GM19035 (cell line): ENCODE measurements at regions not wholly inside any gene's neighbourhood (a gene's known extent, or its start where the extent isn't known, plus 50 kb on each side); places are given as distances from the start of the nearest gene placed in this dataset.
"Not testable (repeated sequence)": the region's sequence is repeated elsewhere in the genome, so short reads cannot be mapped to it uniquely, and the experiment has no call there.

ENCODE experiments used
- ATAC-seq: cut with Tn5 transposase; IDR thresholded peaks from one replicate; pipeline ENCODE4 v1.9.1; 2021; ENCODE audit not compliant: unreplicated experiment

DNA sequence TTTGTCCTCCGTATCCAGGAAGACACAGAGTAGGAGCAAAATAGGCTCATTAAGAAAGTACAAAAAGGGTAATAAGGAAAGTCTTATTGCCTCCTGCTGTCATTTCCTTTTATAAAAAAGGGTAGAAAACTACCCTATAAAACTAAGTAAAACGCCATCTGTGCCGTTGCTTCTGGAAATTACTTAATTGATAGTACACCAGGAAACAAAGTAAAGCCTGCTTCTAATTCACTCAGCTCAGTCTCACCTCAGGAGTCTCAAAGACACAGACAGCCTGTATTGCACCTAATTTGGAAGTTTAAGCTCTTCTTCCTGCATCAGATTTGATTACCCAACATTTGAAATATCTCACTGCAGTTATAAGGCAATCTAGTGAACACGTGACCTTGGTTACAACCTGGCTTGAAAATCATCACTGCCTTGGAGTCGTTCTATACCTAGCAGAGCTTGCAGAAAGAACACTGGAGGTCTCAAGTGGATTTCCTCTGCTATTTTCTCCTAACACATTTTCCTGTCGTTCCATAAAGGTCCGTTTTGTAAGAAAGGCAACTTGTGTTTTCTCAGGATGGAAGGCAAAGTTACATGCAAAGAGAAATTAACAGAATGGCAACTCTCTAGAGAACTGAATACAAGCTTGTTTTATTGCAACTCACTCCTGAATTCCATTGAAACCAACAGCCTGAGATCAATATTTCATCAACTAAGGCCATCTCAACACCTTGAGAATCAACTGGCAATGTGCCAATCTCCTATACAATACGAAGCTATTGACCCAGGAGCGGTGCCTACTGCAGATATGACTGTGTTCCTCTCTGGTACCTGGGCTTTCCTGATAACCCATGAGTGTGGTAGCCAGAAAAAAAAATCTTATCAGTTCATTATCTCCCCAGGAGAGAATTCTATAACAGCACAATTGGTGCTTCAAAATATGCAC lies 203.3 kb upstream of the LMCD1 start:
- ATAC-seq = no peak

DNA sequence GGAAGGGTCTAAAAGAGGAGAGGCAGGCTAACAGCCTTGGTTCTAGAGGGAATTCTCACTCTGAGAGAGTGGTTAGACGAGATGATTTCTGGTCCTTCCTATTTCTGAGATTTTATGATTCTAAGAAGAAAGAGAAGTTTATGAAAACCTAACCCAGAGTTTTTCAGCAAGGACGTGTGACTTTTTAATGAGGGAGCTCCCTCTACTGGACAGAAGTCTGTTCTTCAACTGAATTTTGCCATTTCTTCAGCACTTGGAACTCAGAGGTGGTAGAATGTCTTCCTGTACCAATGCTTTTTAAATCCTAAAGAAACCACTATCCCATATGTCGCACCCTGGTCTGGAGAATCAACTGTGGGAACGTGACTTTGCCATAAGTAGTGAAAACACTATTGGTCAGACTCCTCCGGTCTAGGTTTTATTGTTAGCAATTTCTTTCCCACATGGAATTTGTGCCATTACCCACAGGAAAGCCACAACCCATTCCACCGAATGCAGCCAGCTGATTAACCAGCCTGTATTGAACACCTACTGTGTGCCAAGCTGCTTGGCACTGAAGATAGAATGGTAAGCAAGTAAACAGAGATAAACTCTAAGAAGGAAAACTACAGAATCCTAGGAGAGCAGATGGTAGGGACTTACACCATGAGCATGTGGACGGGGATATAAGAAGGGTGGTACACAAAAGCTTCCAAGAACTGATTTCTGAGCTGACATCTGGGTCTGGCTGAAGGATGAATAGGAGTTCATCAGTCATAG lies 199.5 kb upstream of the LMCD1 start:
- peak; percentile 71 for ATAC-seq

DNA sequence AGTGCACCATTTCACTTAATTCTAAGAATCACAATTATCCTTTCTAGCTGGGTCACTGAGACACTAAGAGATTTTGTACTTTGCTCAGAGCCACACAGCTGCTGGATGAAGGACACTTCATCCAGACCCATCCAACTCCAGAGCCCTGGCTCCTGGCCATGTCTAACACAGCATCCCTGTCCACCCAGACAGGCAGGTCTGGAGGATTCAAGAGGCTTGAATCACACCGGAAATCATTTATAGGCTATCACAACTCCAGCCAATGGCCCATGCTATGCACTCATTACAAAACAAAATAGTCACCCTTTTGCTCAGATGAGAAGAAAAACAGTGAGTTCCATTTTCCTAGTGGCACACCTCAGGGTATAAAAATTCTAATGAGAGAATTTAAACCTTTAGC lies 198.2 kb upstream of the LMCD1 start:
- ATAC-seq = no peak

DNA sequence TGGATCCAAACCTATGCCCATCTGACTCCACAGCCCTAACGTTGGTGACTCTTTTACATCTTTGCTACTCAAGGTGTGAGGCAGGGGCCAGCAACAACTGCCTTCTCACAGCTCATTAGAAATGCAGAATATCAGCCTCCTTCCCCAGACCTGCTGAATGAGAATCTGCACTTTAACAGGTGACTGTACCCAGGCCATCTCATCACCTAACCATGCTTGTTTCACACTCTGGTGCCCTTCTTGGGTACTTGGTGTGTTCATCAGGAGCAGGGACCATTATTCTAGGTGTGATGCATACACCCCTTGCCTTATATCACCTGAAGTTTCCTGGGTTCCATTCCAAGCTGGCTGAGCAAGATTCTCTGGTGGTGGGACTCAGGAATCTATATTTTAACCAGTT lies 196.3 kb upstream of the LMCD1 start:
- no peak for ATAC-seq

DNA sequence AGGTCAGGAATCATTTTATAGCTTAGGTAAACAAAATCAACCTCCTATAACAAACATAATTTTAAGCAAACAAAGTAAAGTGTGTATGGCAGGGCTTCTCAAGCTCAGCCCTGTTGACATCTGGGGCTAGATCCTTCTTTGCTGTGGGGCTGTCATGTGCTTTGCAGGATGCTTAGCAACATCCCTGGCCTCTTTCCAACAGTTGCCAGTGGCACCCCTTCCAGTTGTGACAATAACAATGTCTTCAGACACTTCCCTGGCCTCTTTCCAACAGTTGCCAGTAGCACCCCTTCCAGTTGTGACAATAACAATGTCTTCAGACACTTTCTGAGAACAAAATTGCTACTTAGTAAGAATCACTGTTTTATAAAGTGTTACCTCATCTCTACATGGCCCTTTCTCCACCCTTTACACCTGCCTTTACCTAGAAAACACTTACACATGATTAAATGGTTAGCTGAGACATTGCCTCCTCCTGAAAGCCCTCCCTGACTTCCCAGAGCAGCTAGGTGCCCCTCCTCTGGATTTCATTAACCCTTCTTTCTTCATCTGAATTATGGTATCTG lies 194.0 kb upstream of the LMCD1 start:
- no peak for ATAC-seq

DNA sequence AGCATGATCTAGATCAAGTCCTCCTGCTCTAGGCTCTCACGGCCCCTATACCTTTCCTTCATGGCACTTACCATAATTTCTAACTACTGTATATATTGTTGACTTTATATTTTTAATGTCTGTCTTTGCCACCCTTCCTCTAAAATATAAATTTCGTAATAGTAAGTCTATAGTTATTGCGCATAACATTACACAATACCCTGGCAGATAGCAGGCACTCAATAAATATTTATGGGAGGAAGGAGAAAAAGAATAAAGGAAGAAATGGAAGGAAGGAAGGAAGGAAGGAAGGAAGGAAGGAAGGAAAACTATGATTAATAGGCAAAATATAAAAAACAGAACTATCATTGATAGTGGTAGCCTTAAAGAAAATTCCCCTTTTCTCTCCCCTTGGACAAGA lies 190.3 kb upstream of the LMCD1 start:
- no peak for ATAC-seq

DNA sequence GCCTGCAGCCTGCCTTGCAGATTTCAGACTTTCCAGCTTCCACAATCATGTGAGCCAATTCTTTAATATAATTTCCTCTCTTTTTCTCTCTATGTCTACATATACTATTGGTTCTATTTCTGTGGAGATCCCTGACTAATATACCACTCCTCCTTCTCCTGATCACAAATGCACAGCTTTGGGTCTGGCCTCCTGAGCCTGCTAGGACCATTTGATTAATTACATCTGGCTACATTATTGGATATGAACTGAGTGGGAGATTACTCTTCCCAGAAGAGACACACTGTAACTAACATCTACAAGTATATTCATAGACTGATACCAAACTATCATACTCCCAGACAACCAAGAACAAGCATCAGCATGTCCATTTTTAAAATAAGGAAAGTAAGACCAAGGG lies 188.9 kb upstream of the LMCD1 start:
- ATAC-seq = no peak

DNA sequence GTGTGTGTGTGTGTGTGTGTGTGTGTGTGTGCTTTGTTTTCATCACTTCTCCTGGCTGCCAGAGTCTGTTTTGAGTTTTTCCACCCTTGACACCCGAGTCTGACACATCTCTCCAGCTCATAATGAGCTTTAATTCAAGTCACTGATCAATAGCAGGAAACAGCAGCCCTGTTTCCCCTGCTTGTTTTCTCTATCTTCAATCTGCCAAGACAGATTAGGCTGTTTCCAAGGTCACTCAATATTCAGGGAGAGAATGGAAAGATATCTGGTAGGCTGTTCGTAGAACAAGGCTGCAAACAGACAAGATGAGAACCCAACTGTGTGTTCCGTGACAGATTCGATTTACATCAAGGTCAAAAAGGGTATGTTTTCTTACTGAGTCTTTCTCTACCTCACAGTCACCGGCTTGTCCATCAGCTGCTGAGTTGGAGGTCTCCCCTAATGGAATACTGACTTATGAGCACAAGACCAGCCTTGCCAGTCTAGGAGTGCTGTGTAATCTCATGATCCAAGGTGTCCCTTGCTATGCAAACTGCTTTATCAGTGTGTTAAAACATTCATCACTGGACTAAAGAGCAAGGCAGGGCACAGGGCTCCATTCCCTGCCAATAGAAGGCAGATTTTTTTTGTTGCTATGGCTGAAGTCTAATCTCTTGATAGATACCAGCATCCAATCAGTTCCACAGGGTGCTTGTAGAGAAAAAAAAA lies 187.9 kb upstream of the LMCD1 start:
- ATAC-seq = no peak

DNA sequence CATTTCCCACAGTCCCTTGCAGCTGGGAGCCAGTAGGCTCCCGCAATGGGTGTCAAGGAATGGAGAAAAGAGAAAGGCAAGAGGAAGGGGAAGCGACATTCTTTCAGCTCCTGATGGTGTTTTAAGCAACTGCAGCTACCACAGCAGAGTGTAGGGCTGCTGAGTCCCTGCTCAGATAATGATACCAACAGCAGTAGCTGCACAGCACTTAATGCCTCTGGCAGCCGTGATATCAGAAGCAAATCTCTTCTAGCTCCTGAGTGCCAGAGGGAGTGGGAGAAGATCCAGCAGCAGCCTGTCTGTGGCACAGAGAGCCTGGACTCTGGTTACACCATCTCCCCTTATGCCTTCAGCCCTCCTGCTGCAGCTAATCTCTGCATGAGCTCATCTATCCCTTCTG lies 186.1 kb upstream of the LMCD1 start:
- ATAC-seq = not testable (repeated sequence)

DNA sequence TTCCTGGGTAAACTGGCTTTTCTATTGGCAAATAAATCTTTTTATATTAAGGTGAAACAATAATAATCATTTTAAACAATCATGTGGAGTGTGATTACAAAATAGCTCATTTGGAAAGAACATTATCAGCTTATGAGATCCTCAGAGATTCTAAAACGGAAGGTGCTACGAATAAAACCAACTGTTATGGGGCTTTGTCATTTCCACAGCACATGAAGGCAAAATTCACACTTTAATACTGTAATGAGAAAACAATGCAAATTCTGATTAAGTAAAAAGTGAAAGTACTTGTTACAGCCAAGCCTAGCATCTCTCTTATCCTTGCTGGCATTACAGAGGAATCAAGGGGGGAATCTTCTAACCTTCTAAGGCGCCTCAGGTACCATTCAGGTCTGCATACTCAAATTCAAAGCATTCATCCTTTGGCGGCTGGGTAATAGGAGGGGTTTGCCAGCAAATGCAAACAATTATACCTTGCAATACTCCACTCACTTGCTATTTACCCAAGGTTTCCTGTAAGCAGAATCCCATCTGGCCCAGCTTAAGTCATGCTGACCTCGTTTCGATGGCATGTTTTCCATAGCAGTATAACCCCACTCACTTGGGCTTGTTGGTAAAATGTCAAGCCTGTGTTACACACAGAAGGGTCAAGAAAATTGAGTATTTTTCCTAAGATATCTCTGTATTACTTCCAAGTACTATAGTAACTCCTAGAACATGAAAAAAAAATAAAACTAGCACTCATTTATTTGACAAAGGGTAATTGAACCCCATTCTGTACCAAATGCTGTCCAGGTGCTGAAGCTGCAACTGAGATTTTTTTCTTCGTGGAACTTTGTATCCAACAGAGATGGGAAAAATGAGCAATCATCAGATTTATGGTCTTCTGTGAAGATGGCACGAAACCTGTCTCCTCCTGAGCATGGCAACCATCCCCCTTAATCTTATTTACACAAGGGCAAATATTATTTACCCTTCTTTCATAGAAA lies 183.7 kb upstream of the LMCD1 start:
- no peak for ATAC-seq

DNA sequence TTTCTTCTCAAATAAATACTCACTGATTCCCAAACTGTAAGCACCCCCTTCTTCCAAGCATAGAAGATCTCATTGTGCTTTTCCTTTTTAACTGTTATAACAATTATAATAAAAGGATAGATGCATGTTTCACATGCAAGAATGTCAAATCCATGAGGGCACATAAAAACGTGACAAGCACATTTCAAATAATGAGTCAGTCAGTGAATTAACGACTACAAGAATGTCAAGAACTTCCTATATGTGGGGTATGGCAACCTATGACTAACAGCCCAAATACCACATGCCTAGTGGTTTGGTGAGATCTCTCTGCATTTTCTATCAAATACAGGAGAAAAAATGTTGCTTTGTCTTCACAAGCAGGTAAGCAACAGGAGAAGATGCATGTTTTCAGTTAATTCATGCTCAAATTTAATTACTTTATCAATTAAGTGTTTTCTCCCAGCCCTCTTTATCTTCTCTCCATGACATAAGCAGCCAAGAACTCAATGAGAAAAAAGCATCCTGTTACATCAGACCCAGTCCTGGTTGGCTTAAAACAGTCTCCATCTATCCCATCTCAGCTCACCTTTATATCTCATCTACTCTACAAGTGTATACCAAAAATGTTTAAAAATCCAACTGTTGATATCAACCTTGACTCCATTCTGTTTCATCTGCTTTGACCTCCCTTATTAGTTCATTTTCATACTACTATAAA lies 181.5 kb upstream of the LMCD1 start:
- ATAC-seq = no peak

DNA sequence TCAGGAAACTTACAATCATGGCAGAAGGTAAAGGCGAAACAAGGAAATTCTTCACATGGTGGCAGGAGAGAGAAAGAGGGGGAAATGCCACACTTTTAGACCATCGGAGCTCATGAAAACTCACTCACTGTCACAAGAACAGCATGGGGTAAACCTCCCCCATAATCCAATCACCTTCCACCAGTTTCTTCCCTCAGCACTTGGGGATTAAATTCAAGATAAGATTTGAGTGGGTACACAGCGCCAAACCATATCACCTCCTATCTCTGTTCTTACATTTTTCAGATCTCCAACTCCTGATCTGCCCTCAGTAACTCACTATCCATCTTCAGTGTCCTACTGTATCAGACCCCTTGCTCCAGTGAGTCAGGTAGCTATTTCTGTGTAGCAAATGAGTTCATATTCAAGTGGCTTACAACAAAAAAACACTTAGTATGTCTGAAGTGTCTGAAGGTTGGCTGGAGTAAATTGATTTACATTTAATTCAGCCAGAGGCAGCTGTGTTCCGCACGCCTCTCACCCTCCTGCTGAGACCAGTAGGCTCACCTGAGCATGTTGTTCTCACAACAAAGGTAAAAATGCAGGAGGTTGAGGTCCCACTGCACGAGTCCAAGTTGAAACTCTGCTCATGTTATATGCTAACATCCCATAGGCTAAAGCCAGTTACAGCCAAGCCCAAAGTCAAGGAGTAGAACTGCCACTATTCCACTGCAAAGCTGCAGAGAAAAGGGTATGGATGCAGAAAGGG lies 180.7 kb upstream of the LMCD1 start:
- no peak for ATAC-seq

DNA sequence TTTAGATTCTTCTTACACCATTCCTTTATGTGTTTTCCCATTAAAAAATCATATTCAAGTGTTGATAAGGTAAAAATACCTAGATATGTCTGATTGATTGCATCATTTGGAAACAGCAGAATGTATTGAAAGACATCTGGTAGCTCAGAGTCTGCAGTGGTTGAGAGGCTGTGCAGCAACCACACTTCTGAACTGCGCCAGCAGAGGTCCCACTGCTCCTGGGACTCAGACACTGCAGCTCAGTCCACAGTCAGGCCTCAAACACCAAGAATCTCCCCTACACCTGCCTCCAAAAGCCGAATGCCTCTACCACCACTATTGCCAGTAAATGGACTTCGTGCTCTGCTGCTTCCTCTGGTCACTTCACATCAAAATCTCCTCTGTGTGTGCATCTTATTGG lies 176.9 kb upstream of the LMCD1 start:
- ATAC-seq = no peak

DNA sequence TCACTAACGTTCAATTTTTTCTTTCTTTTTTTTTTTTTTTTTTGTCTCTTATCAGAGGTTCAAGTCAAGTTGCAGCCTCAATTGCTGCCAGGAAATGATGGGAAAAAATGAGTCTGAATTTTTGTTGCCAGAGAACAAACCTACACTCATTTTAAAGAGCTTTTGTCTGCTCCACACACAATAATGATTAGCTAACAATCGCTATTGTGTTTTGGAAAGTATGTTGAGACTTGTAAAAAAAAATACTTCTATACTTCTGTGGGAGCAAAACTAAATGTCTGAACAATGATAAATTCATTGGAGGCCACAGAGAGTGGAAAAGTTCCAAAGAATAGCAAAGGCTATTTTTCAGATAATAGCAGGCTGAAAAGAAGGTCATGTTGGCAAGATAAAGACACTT lies 176.3 kb upstream of the LMCD1 start:
- no peak for ATAC-seq

DNA sequence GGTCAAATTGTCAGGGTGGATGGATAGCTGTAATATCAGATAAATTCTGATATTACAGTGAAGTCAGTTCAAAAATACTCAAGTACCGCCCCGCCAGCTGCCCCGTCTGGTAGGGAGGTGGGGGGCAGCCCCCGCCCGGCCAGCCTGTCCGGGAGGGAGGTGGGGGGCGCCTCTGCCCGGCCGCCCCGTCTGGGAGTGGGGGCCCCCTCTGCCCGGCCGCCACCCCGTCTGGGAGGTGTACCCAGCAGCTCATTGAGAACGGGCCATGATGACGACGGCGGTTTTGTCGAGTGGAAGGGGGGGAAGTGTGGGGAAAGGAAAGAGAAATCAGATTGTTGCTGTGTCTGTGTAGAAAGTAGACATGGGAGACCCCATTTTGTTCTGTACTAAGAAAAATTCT lies 175.8 kb upstream of the LMCD1 start:
- not testable (repeated sequence) for ATAC-seq

DNA sequence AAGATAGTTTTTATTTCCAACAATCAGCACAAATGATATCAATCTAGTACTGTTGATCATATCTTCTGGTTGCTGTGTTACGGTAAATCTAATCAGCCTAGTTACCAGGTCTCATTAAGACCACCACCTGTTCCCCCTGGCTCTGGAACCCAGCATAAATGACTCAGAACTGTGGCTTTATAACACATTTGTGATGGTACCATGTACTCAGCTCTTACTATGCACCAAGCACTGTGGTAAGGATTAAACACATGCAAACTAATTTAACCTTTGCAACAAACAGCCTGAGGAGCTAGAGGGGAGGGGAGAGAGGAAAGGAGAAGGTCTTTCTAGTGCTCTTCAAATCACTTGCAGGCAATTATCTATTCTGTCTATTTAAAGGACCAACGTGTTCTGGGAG lies 173.9 kb upstream of the LMCD1 start:
- ATAC-seq = no peak

DNA sequence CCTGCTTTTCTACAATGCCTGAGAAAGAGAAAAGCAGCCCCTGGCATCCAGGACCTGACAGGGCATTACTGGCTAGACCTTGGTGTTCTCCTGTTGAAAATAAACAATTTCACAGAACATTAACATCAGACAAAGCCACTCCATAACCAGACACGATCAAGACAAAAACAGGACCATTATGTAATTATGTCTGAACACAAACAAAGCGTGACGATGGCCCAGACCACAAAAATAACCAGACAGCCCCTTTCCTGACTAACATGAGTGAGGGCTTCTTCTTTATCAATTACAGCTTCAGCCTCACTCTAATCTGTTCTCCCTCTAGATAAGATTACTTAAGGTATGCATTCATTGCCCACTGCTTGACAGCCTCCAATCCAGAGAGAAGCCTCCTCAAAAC lies 172.7 kb upstream of the LMCD1 start:
- no peak for ATAC-seq

DNA sequence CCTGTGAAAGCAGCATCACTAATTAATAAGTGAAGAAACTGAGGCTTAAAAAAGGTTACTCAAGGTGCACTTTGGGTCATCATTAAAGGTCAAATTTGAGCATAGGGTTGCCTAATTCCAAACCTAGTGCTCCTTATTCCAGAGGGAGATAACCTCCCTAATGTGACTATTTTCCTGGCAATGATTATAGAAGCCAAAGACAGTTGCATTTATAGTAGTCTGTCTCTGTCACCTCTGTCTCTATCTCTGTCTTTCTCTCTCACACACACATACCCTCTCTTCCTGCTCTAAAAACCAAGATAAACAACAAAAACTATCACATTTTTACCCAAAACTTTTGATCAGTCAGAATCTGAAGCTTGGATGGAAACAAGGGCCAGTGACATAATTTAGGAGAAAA lies 172.0 kb upstream of the LMCD1 start:
- ATAC-seq = no peak

DNA sequence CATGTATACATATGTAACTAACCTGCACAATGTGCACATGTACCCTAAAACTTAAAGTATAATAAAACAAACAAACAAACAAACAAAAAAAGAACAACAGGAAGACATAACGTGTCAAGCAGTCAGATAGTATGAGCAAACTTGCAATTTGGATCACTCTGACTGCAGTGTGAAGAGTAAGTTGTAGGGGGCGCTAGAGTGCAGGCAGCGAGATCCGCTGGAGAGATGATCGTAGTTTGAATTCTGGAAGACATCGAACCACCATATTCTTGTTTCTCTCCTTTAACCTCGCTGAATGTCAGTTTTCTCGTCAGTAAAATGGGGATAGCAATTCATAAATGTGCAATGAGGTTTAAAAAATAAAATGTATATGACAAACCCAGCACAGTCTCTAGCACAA lies 165.2 kb upstream of the LMCD1 start:
- ATAC-seq = no peak
